SK-N-SH treated with all-trans-retinoic acid at 6 μM for 48 hours (cell line): ENCODE measurements at regions not wholly inside any gene's neighbourhood (a gene's known extent, or its start where the extent isn't known, plus 50 kb on each side); places are given as distances from the start of the nearest gene placed in this dataset.
"Not testable (repeated sequence)": the region's sequence is repeated elsewhere in the genome, so short reads cannot be mapped to it uniquely, and the experiment has no call there.

Experiments
- ATAC-seq: fragments of 200-7000 bp; cut with Tn5 transposase; 3 replicates; pipeline ENCODE4 v1.9.1; 2020; ENCODE audit warnings: mild to moderate bottlenecking, moderate library complexity
- CSDC2 ChIP-seq: fragments of 250-450 bp; sonication (Bioruptor Pico); IDR thresholded peaks from 2 replicates; pipeline ENCODE4 v1.5.0; 2020; ENCODE audit warnings: mild to moderate bottlenecking, moderate library complexity
- ESRRG ChIP-seq: fragments of 250-450 bp; sonication (Bioruptor Pico); IDR thresholded peaks from 2 replicates; pipeline ENCODE4 v1.6.1; 2021; ENCODE audit warnings: mild to moderate bottlenecking
- GLIS3 ChIP-seq: fragments of 250-450 bp; sonication (Bioruptor Pico); IDR thresholded peaks from 2 replicates; pipeline ENCODE4 v1.5.0; 2020; ENCODE audit warnings: mild to moderate bottlenecking, moderate library complexity
- OSR1 ChIP-seq: fragments of 250-450 bp; sonication (Bioruptor Pico); IDR thresholded peaks from 2 replicates; pipeline ENCODE4 v1.8.0; 2022; ENCODE audit warnings: moderate library complexity, mild to moderate bottlenecking, inconsistent platforms
- RARB ChIP-seq: fragments of 250-450 bp; sonication (Bioruptor Pico); IDR thresholded peaks from 2 replicates; pipeline ENCODE4 v1.8.0; 2021; ENCODE audit warnings: mild to moderate bottlenecking, moderate library complexity
- SNAI2 ChIP-seq: fragments of 250-450 bp; sonication (Bioruptor Pico); IDR thresholded peaks from 2 replicates; pipeline ENCODE4 v1.5.0; 2020; ENCODE audit warnings: mild to moderate bottlenecking, moderate library complexity
- TCF4 ChIP-seq: fragments of 250-450 bp; sonication (Bioruptor Pico); IDR thresholded peaks from 2 replicates; pipeline ENCODE4 v1.8.0; 2021; ENCODE audit warnings: mild to moderate bottlenecking, moderate library complexity, borderline replicate concordance
- TOX ChIP-seq: fragments of 250-450 bp; sonication (Bioruptor Pico); IDR thresholded peaks from 2 replicates; pipeline ENCODE4 v1.8.0; 2021; ENCODE audit warnings: mild to moderate bottlenecking, moderate library complexity, borderline replicate concordance
- ZFP3 ChIP-seq: fragments of 250-450 bp; sonication (Bioruptor Pico); IDR thresholded peaks from 2 replicates; pipeline ENCODE4 v1.5.0; 2020; ENCODE audit warnings: mild to moderate bottlenecking, moderate library complexity
- ZFP30 ChIP-seq: fragments of 450-650 bp; formaldehyde crosslinking; IDR thresholded peaks from 2 replicates; pipeline ENCODE4 v1.5.0; 2022; ENCODE audit warnings: mild to moderate bottlenecking, moderate library complexity
- ZNF565 ChIP-seq: fragments of 450-650 bp; formaldehyde crosslinking; conservative IDR thresholded peaks from 2 replicates; pipeline ENCODE4 v1.5.0; 2020; ENCODE audit warnings: low read depth, mild to moderate bottlenecking, moderate library complexity
- ZNF70 ChIP-seq: fragments of 450-650 bp; formaldehyde crosslinking; IDR thresholded peaks from 2 replicates; pipeline ENCODE4 v1.5.0; 2020; ENCODE audit warnings: mild to moderate bottlenecking, moderate library complexity
- ZNF8 ChIP-seq: fragments of 450-650 bp; formaldehyde crosslinking; IDR thresholded peaks from 2 replicates; pipeline ENCODE4 v1.5.0; 2020; ENCODE audit warnings: mild to moderate bottlenecking, moderate library complexity
- TF ChIP-seq, protein P1 (sequence below): fragments of 250-450 bp; sonication (Bioruptor Pico); IDR thresholded peaks from 2 replicates; pipeline ENCODE4 v1.8.0; 2020; ENCODE audit warnings: mild to moderate bottlenecking, moderate library complexity, borderline replicate concordance
- TF ChIP-seq, protein P2 (sequence below): fragments of 250-450 bp; sonication (Bioruptor Pico); IDR thresholded peaks from 2 replicates; pipeline ENCODE4 v1.8.0; 2021; ENCODE audit warnings: low read depth, mild to moderate bottlenecking, moderate library complexity, borderline replicate concordance
- TF ChIP-seq, protein P3 (sequence below): fragments of 250-450 bp; sonication (Bioruptor Pico); IDR thresholded peaks from 2 replicates; pipeline ENCODE4 v1.5.1; 2021; ENCODE audit warnings: mild to moderate bottlenecking, moderate library complexity
- TF ChIP-seq, protein P4 (sequence below): fragments of 250-450 bp; sonication (Bioruptor Pico); IDR thresholded peaks from 2 replicates; pipeline ENCODE4 v1.5.0; 2020; ENCODE audit warnings: mild to moderate bottlenecking, moderate library complexity

GRCh38 chr18:59795882-59796281 is 98.7 kb upstream of the CCBE1 start (continued):
- TF ChIP-seq, protein P1, sequence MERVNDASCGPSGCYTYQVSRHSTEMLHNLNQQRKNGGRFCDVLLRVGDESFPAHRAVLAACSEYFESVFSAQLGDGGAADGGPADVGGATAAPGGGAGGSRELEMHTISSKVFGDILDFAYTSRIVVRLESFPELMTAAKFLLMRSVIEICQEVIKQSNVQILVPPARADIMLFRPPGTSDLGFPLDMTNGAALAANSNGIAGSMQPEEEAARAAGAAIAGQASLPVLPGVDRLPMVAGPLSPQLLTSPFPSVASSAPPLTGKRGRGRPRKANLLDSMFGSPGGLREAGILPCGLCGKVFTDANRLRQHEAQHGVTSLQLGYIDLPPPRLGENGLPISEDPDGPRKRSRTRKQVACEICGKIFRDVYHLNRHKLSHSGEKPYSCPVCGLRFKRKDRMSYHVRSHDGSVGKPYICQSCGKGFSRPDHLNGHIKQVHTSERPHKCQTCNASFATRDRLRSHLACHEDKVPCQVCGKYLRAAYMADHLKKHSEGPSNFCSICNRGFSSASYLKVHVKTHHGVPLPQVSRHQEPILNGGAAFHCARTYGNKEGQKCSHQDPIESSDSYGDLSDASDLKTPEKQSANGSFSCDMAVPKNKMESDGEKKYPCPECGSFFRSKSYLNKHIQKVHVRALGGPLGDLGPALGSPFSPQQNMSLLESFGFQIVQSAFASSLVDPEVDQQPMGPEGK, result no peak
- TF ChIP-seq, protein P2, sequence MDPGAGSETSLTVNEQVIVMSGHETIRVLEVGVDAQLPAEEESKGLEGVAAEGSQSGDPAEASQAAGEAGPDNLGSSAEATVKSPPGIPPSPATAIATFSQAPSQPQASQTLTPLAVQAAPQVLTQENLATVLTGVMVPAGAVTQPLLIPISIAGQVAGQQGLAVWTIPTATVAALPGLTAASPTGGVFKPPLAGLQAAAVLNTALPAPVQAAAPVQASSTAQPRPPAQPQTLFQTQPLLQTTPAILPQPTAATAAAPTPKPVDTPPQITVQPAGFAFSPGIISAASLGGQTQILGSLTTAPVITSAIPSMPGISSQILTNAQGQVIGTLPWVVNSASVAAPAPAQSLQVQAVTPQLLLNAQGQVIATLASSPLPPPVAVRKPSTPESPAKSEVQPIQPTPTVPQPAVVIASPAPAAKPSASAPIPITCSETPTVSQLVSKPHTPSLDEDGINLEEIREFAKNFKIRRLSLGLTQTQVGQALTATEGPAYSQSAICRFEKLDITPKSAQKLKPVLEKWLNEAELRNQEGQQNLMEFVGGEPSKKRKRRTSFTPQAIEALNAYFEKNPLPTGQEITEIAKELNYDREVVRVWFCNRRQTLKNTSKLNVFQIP (CRISPR knock-in tag), result no peak
- TF ChIP-seq TCF4 (no peak), ZFP3 (CRISPR knock-in tag) (no peak), GLIS3 (CRISPR knock-in tag) (no peak), CSDC2 (CRISPR knock-in tag) (no peak), TOX (no peak), ZFP30 (no peak), OSR1 (CRISPR knock-in tag) (no peak)

DNA sequence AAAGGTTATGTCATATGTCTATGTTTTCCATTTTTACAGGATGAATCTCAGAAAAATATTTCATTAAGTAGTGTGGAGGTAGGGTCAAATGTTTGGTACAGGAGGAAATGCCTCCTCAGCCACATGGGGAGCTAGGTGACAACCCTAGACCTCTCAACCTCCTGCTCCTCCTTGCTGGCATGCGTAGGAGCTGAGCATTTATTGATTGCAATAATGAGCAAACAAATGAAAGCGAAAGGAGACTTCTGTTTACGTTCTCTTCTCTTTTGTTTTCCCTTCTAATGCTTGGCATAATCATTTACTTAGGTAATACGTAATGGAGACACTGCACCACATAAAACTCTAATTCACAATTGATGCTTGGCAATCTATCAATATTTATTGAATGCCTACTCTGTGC is 95.1 kb upstream of the CCBE1 start:
- no peak for ATAC-seq
- TF ChIP-seq, protein P3, sequence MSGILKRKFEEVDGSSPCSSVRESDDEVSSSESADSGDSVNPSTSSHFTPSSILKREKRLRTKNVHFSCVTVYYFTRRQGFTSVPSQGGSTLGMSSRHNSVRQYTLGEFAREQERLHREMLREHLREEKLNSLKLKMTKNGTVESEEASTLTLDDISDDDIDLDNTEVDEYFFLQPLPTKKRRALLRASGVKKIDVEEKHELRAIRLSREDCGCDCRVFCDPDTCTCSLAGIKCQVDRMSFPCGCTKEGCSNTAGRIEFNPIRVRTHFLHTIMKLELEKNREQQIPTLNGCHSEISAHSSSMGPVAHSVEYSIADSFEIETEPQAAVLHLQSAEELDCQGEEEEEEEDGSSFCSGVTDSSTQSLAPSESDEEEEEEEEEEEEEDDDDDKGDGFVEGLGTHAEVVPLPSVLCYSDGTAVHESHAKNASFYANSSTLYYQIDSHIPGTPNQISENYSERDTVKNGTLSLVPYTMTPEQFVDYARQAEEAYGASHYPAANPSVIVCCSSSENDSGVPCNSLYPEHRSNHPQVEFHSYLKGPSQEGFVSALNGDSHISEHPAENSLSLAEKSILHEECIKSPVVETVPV, result no peak
- TF ChIP-seq SNAI2 (CRISPR knock-in tag) (no peak), TCF4 (no peak)
- TF ChIP-seq, protein P2 (CRISPR knock-in tag), result no peak

GRCh38 chr18:59790346-59790936 is 93.2 kb upstream of the CCBE1 start:
- ATAC-seq, result not testable (repeated sequence)

GRCh38 chr18:59788791-59789106 is 91.5 kb upstream of the CCBE1 start:
- TF ChIP-seq CSDC2 (CRISPR knock-in tag) (no peak), ZNF8 (CRISPR knock-in tag) (no peak), ZNF70 (CRISPR knock-in tag) (no peak), TOX (no peak), SNAI2 (CRISPR knock-in tag) (no peak), ZFP30 (no peak), RARB (CRISPR knock-in tag) (no peak), ZNF565 (CRISPR knock-in tag) (no peak), TCF4 (no peak), ESRRG (no peak), OSR1 (CRISPR knock-in tag) (no peak)
- TF ChIP-seq, protein P4, sequence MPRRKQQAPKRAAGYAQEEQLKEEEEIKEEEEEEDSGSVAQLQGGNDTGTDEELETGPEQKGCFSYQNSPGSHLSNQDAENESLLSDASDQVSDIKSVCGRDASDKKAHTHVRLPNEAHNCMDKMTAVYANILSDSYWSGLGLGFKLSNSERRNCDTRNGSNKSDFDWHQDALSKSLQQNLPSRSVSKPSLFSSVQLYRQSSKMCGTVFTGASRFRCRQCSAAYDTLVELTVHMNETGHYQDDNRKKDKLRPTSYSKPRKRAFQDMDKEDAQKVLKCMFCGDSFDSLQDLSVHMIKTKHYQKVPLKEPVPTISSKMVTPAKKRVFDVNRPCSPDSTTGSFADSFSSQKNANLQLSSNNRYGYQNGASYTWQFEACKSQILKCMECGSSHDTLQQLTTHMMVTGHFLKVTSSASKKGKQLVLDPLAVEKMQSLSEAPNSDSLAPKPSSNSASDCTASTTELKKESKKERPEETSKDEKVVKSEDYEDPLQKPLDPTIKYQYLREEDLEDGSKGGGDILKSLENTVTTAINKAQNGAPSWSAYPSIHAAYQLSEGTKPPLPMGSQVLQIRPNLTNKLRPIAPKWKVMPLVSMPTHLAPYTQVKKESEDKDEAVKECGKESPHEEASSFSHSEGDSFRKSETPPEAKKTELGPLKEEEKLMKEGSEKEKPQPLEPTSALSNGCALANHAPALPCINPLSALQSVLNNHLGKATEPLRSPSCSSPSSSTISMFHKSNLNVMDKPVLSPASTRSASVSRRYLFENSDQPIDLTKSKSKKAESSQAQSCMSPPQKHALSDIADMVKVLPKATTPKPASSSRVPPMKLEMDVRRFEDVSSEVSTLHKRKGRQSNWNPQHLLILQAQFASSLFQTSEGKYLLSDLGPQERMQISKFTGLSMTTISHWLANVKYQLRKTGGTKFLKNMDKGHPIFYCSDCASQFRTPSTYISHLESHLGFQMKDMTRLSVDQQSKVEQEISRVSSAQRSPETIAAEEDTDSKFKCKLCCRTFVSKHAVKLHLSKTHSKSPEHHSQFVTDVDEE (CRISPR knock-in tag), result no peak
- TF ChIP-seq, protein P2 (CRISPR knock-in tag), result no peak
- TF ChIP-seq, protein P3, result no peak
- TF ChIP-seq, protein P1, result no peak
- 0 out of 3 replicates have a peak, but pooled peaks have one; percentile 16 for ATAC-seq
